ENCODE measurements at regions not wholly inside any gene's neighbourhood (a gene's known extent, or its start where the extent isn't known, plus 50 kb on each side); places are given as distances from the start of the nearest gene placed in this dataset.

GRCh38 chr12:124721501-124722162 is 142.0 kb downstream of the SCARB1 start:
- ChIA-PET CTCF (no interaction called here), POLR2A (ENCODE audit: unreplicated experiment) (no interaction called here)

More at GRCh38 chr12:124721501-124722162, 142.0 kb downstream of the SCARB1 start:
- TF ChIP-seq BHLHE40 (IDR thresholded peaks at IDR 0.05; ENCODE audit: low read depth, low read length) (no peak), ELK1 (IDR thresholded peaks at IDR 0.05; ENCODE audit: borderline replicate concordance, low read depth, low read length) (no peak), CHD1 (IDR thresholded peaks at IDR 0.05; ENCODE audit: low read depth, low read length) (no peak), MXI1 (IDR thresholded peaks at IDR 0.05; ENCODE audit: borderline replicate concordance, low read depth, low read length) (no peak), FOS (IDR thresholded peaks at IDR 0.05; ENCODE audit: low read depth, low read length) (no peak), RCOR1 (IDR thresholded peaks at IDR 0.05; ENCODE audit: insufficient replicate concordance, low read length) (no peak), CTCF (conservative IDR thresholded peaks at IDR 0.05; ENCODE audit: low read depth, low read length) (no peak), NFE2L2 (IDR thresholded peaks at IDR 0.05; ENCODE audit: low read depth, low read length) (no peak), CEBPB (IDR thresholded peaks at IDR 0.05; ENCODE audit: low read depth, low read length) (no peak), MAFK (IDR thresholded peaks at IDR 0.05; ENCODE audit: low read depth, low read length) (no peak), RAD21 (IDR thresholded peaks at IDR 0.05; ENCODE audit: low read length) (no peak), SMC3 (IDR thresholded peaks at IDR 0.05; ENCODE audit: low read depth, low read length) (no peak), MAZ (IDR thresholded peaks at IDR 0.05; ENCODE audit: borderline replicate concordance, low read depth, low read length) (no peak), RFX5 (IDR thresholded peaks at IDR 0.05; ENCODE audit: low read depth, low read length) (no peak), POLR2A (IDR thresholded peaks at IDR 0.05; ENCODE audit: low read depth, low read length) (no peak)
- DNase-seq (peak; percentile 16), ATAC-seq (ENCODE audit: low read depth) (no peak)
- dilution Hi-C loops (cut with HindIII; ENCODE audit: low sequenced_read_pairs, unreplicated experiment) (no loop called here), in situ Hi-C loops (cut with MboI; ENCODE audit: low sequenced_read_pairs) (no loop called here), intact Hi-C loops (cut with micrococcal nuclease) (no loop called here)
- peaks cover 3% of the 10 kb centered on the region; the same call in 1 of the 2 replicates for H3K9me3 ChIP-seq (ENCODE audit: control insufficient read depth, insufficient read depth, low read length)
- no peak overlapping the region for H2AFZ ChIP-seq (replicated peaks; ENCODE audit: low read length, poor library complexity)
- H3K9ac ChIP-seq (ENCODE audit: low read depth, low read length): no peak overlapping the region
- WGBS, 2 experiments (ENCODE audit: extremely low coverage in 2 of 2, insufficient read length in 1 of 2): no CpG with 5 or more reads among the region's 3 CpGs
- H3K56ac ChIP-seq (ENCODE audit: extremely low read depth, insufficient read depth, low read length): no peak overlapping the region
- no peaks in the 10 kb centered on the region for H3K36me3 ChIP-seq (ENCODE audit: control insufficient read depth, insufficient read depth, low read length)
- no peak overlapping the region for H3K23ac ChIP-seq (ENCODE audit: low read depth, low read length)
- H4K5ac ChIP-seq (ENCODE audit: low read depth, low read length): no peak overlapping the region
- no peak overlapping the region for H3K18ac ChIP-seq (ENCODE audit: low read depth, low read length)
- H4K8ac ChIP-seq (ENCODE audit: low read depth in 2 of 2, low read length in 2 of 2): no peak overlapping the region
- no peak overlapping the region for H2BK120ac ChIP-seq (ENCODE audit: low read depth, low read length)
- H2BK15ac ChIP-seq (ENCODE audit: low read depth, low read length): no peak overlapping the region
- peak overlapping the region; percentile 35 for H2AK9ac ChIP-seq (replicated peaks; ENCODE audit: low read depth, low read length, poor library complexity)
- H4K91ac ChIP-seq (ENCODE audit: insufficient read depth, low read depth, low read length): no peak overlapping the region
- no peaks in the 10 kb centered on the region for H3K27me3 ChIP-seq (ENCODE audit: control insufficient read depth, insufficient read depth, low read length)
- peaks cover 3% of the 10 kb centered on the region; the same call in 1 of the 2 replicates for H4K20me1 ChIP-seq (ENCODE audit: insufficient read depth, low read length)
- H3K4me2 ChIP-seq (ENCODE audit: low read depth, low read length): no peak overlapping the region
- H3K14ac ChIP-seq (replicated peaks; ENCODE audit: low read depth, low read length): no peak overlapping the region
- peaks cover 12% of the 10 kb centered on the region for H3K4me1 ChIP-seq (ENCODE audit: control insufficient read depth, insufficient read depth, low read length)
- BruUV-seq (replicated peaks): no TSS peak
- peak overlapping the region; percentile 52; the same call in 1 of the 2 replicates for H2AK5ac ChIP-seq (ENCODE audit: low read depth, low read length)
- H2BK20ac ChIP-seq (ENCODE audit: low read depth, low read length): peak overlapping the region; percentile 31; the same call in 1 of the 2 replicates
- no peak overlapping the region; the same call in 1 of the 2 replicates for H3K4ac ChIP-seq (ENCODE audit: low read depth, low read length)
- no peak overlapping the region for H3K4me3 ChIP-seq (ENCODE audit: insufficient read depth, low read depth, low read length)
- H3K9me1 ChIP-seq (ENCODE audit: insufficient read depth, low read length): no peaks in the 10 kb centered on the region; the same call in 1 of the 2 replicates
- no peaks in the 10 kb centered on the region for H3K79me1 ChIP-seq (ENCODE audit: low read depth in 1 of 2, low read length in 2 of 2)
- H3K27ac ChIP-seq (ENCODE audit: insufficient read depth, low read length): no peak overlapping the region
- no peak overlapping the region for H2BK5ac ChIP-seq (ENCODE audit: low read depth, low read length, poor library complexity, severe bottlenecking)

Measured in IMR-90 (cell line).